ENCODE measurements at regions not wholly inside any gene's neighbourhood (a gene's known extent, or its start where the extent isn't known, plus 50 kb on each side); places are given as distances from the start of the nearest gene placed in this dataset.

GRCh38 chr1:221644145-221644448, 97.8 kb downstream of the DUSP10 start:
- Histone ChIP-seq H3K4me1 (ENCODE audit: control insufficient read depth, extremely low read depth, insufficient read depth, low read length) (no peaks in the 10 kb centered on the region), H3K9me1 (ENCODE audit: control insufficient read depth, extremely low read depth, insufficient read depth, low read length) (no peaks in the 10 kb centered on the region), H3K27ac (ENCODE audit: control insufficient read depth, insufficient read depth, low read length) (no peak overlapping the region), H3K4me3 (ENCODE audit: control insufficient read depth in 2 of 3, extremely low read depth in 1 of 3, insufficient read depth in 2 of 3, low read depth in 1 of 3, low read length in 3 of 3) (no peak overlapping the region), H3K36me3 (ENCODE audit: control insufficient read depth in 2 of 2, extremely low read depth in 1 of 2, insufficient read depth in 2 of 2, low read length in 2 of 2) (no peaks in the 10 kb centered on the region), H3K79me2 (ENCODE audit: control insufficient read depth, insufficient read depth, low read length) (no peaks in the 10 kb centered on the region), H3K9me3 (ENCODE audit: control insufficient read depth, low read depth, low read length) (no peaks in the 10 kb centered on the region), H3K27me3 (ENCODE audit: control insufficient read depth, extremely low read depth, insufficient read depth, low read length) (no peaks in the 10 kb centered on the region), H2AFZ (ENCODE audit: control insufficient read depth, low read length) (no peak overlapping the region), H3K9ac (ENCODE audit: control insufficient read depth, extremely low read depth, insufficient read depth, low read length) (no peak overlapping the region), H3K4me2 (ENCODE audit: control insufficient read depth, extremely low read depth, insufficient read depth, low read depth, low read length) (no peak overlapping the region), H4K20me1 (ENCODE audit: control insufficient read depth, extremely low read depth, insufficient read depth, low read length) (no peaks in the 10 kb centered on the region)
- TF ChIP-seq EZH2 (IDR thresholded peaks at IDR 0.05; ENCODE audit: low read length) (no peak), CTCF (optimal IDR thresholded peaks at IDR 0.05 in 1 of 3, IDR thresholded peaks at IDR 0.05 in 1 of 3, conservative IDR thresholded peaks at IDR 0.05 in 1 of 3; ENCODE audit: extremely low read depth in 1 of 3, insufficient read depth in 2 of 3, low read length in 3 of 3) (no peak)
- DNase-seq (ENCODE audit: low read depth, low spot score) (no peak), FAIRE-seq (no peak)
- dilution Hi-C loops (cut with MboI; ENCODE audit: extremely low pct_ligation_motif_present, low sequenced_read_pairs): no loop called here

GRCh38 chr1:221644663-221645258, 97.1 kb downstream of the DUSP10 start:
- Histone ChIP-seq H3K79me2 (ENCODE audit: control insufficient read depth, insufficient read depth, low read length) (no peaks in the 10 kb centered on the region), H4K20me1 (ENCODE audit: control insufficient read depth, extremely low read depth, insufficient read depth, low read length) (no peaks in the 10 kb centered on the region), H3K9me3 (ENCODE audit: control insufficient read depth, low read depth, low read length) (no peaks in the 10 kb centered on the region), H2AFZ (ENCODE audit: control insufficient read depth, low read length) (no peak overlapping the region), H3K27ac (ENCODE audit: control insufficient read depth, insufficient read depth, low read length) (no peak overlapping the region), H3K36me3 (ENCODE audit: control insufficient read depth in 2 of 2, extremely low read depth in 1 of 2, insufficient read depth in 2 of 2, low read length in 2 of 2) (no peaks in the 10 kb centered on the region), H3K4me2 (ENCODE audit: control insufficient read depth, extremely low read depth, insufficient read depth, low read depth, low read length) (no peak overlapping the region), H3K4me1 (ENCODE audit: control insufficient read depth, extremely low read depth, insufficient read depth, low read length) (no peaks in the 10 kb centered on the region), H3K9ac (ENCODE audit: control insufficient read depth, extremely low read depth, insufficient read depth, low read length) (no peak overlapping the region), H3K27me3 (ENCODE audit: control insufficient read depth, extremely low read depth, insufficient read depth, low read length) (no peaks in the 10 kb centered on the region), H3K4me3 (ENCODE audit: control insufficient read depth in 2 of 3, extremely low read depth in 1 of 3, insufficient read depth in 2 of 3, low read depth in 1 of 3, low read length in 3 of 3) (no peak overlapping the region), H3K9me1 (ENCODE audit: control insufficient read depth, extremely low read depth, insufficient read depth, low read length) (no peaks in the 10 kb centered on the region)
- FAIRE-seq (no peak), DNase-seq (ENCODE audit: low read depth, low spot score) (no peak)
- dilution Hi-C loops (cut with MboI; ENCODE audit: extremely low pct_ligation_motif_present, low sequenced_read_pairs): no loop called here
- no peak for TF ChIP-seq EZH2 (IDR thresholded peaks at IDR 0.05; ENCODE audit: low read length)
- no peak for TF ChIP-seq CTCF (optimal IDR thresholded peaks at IDR 0.05 in 1 of 3, IDR thresholded peaks at IDR 0.05 in 1 of 3, conservative IDR thresholded peaks at IDR 0.05 in 1 of 3; ENCODE audit: extremely low read depth in 1 of 3, insufficient read depth in 2 of 3, low read length in 3 of 3)
